HEK293T (cell line): ENCODE measurements at regions not wholly inside any gene's neighbourhood (a gene's known extent, or its start where the extent isn't known, plus 50 kb on each side); places are given as distances from the start of the nearest gene placed in this dataset.

ENCODE experiments used
- CTCF ChIA-PET: fragments of 350-600 bp; formaldehyde crosslinking; extraction: SDS; loops from one replicate; lab custom pipeline; 2021; ENCODE audit warnings: antibody characterized with exemption, inconsistent platforms; lab: Yijun Ruan, JAX
- POLR2A ChIA-PET: fragments of 350-600 bp; formaldehyde crosslinking; extraction: SDS; loops from one replicate; lab custom pipeline; 2020; ENCODE audit warnings: antibody characterized with exemption, inconsistent platforms; lab: Yijun Ruan, JAX
- DNase-seq: peaks from one replicate; pipeline ENCODE4 v3.0.0; 2012; ENCODE audit warnings: mixed read lengths; ENCODE audit errors: extremely low spot score
- ARNT ChIP-seq: fragments of 450-650 bp; IDR thresholded peaks from 2 replicates; pipeline ENCODE4 v1.6.1; 2017; ENCODE audit warnings: mild to moderate bottlenecking
- BHLHE40 ChIP-seq: fragments of 450-650 bp; IDR thresholded peaks from 2 replicates; pipeline ENCODE4 v1.6.1; 2016; ENCODE audit warnings: mild to moderate bottlenecking, moderate library complexity, borderline replicate concordance
- CTBP1 ChIP-seq: fragments of 450-650 bp; IDR thresholded peaks from 2 replicates; pipeline ENCODE4 v1.6.1; 2016; ENCODE audit warnings: borderline replicate concordance
- ELF4 ChIP-seq: fragments of 450-650 bp; IDR thresholded peaks from 2 replicates; pipeline ENCODE4 v1.6.1; 2017; ENCODE audit warnings: antibody characterized with exemption
- FOXA1 ChIP-seq: fragments of 450-650 bp; IDR thresholded peaks from 2 replicates; pipeline ENCODE4 v1.6.1; 2016; ENCODE audit warnings: mild to moderate bottlenecking
- FOXK2 ChIP-seq: fragments of 450-650 bp; IDR thresholded peaks from 2 replicates; pipeline ENCODE4 v1.6.1; 2016; ENCODE audit warnings: mild to moderate bottlenecking
- FOXM1 ChIP-seq: fragments of 450-650 bp; IDR thresholded peaks from 2 replicates; pipeline ENCODE4 v1.6.1; 2017; ENCODE audit warnings: mild to moderate bottlenecking, borderline replicate concordance
- HDGF ChIP-seq: fragments of 450-650 bp; IDR thresholded peaks from 2 replicates; pipeline ENCODE4 v1.6.1; 2017; ENCODE audit warnings: antibody characterized with exemption, borderline replicate concordance
- L3MBTL2 ChIP-seq: fragments of 450-650 bp; conservative IDR thresholded peaks from 2 replicates; pipeline ENCODE4 v1.6.1; 2016; ENCODE audit warnings: mild to moderate bottlenecking
- LEF1 ChIP-seq: fragments of 450-650 bp; IDR thresholded peaks from 2 replicates; pipeline ENCODE4 v1.6.1; 2017; ENCODE audit warnings: mild to moderate bottlenecking, borderline replicate concordance
- NFRKB ChIP-seq: fragments of 450-650 bp; IDR thresholded peaks from 2 replicates; pipeline ENCODE4 v1.6.1; 2016; ENCODE audit warnings: mild to moderate bottlenecking, moderate library complexity
- SP1 ChIP-seq: fragments of 450-650 bp; IDR thresholded peaks from 2 replicates; pipeline ENCODE4 v1.6.1; 2017
- SUZ12 ChIP-seq: fragments of 450-650 bp; IDR thresholded peaks from 2 replicates; pipeline ENCODE4 v1.6.1; 2016; ENCODE audit warnings: mild to moderate bottlenecking
- TARDBP ChIP-seq: fragments of 450-650 bp; IDR thresholded peaks from 2 replicates; pipeline ENCODE4 v1.6.1; 2016
- ZNF384 ChIP-seq: fragments of 450-650 bp; IDR thresholded peaks from 2 replicates; pipeline ENCODE4 v1.6.1; 2016
- TF ChIP-seq, protein P1 (sequence below): fragments of 450-650 bp; IDR thresholded peaks from 2 replicates; pipeline ENCODE4 v1.6.1; 2016

DNA sequence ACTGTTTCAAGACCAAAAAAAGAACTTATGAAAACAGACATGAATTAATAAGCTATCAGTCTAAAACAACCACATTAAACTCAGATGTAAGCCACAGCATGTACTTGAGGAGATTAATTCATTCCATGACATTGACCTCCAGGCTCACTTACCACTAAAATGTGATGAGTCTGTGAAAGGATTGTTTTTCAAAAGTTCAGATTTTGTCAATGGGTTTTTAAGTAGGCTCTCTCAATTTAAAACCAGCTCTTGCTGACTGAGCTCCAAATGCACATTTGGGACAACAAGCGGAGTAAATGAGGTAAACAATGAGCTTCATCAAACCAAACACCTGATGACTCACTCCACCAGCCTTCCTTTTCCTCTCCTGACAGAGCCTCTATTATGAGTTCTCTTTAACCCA lies 197.0 kb downstream of the SIM1 start:
- no peak for DNase-seq
- CTCF ChIA-PET, result no interaction called here
- TF ChIP-seq ZNF384, result no peak
- TF ChIP-seq ELF4, result no peak
- POLR2A ChIA-PET, result no interaction called here

DNA sequence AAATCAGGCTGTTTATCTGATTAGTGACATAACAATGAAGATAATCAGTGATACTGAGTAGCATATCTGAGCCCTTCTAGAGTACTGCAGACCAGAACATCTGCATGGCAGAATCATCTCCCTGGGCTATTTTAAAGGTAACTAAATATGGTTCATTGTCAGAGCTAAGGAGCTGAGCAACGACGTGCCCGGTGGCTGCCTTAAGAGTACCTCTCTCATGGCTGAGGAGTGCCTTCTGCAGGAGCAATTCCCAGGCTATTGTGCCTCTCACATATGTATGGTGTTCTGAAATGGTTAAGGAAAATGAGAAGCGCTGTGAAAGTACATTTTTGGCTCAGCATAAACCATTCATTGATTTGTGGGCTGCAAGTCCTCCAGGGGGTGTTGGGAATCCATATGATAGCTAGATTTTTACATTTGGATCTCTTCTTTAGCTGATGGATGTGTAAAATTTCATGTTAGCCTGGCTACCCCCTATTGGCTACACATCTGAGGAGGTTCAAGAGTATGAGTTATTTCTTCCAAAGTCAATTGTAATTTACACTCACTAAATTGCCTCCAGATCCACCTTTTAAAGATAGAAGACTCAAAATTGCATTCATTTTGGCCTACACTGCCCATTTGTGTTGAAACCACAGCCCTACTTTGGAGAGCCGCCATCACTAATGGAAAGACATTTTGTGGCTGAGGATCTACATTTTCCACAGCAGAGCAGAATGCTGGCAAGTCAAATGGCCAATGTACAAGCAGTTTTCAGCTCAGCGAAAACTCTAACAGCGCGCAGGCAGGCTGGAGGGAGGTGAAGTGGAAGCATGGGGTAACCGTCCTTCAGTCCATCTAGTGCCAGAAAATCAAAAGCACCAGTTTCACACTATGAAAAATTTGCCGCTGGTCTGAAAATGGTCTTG lies 198.0 kb downstream of the SIM1 start:
- TF ChIP-seq L3MBTL2 (no peak), TARDBP (no peak), BHLHE40 (no peak), SUZ12 (no peak), ZNF384 (no peak)
- DNase-seq, result no peak
- CTCF ChIA-PET, result interaction anchor here (0.6 kb wide), 1 partner anchor 9 kb away, joined by 3 read pairs; no protein-coding TSS in a partner anchor
- POLR2A ChIA-PET, result no interaction called here

DNA sequence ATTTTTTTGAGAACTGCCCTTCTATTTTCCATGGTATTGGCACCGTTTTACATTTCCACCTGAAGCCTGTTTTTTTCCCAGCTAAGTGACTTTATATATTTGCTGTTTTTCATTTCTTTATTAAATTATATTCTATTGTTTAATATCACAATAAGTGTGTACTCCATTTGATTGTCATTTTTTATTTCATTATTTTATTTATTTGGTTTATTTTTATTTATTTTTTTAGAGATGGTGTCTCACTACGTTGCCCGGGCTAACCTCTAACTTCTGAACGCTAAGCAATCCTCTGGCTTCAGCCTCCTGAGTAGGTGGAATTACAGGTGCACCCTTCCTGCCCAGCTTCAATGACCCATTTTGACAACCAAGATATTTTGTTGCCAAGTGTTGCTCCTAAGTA lies 202.6 kb downstream of the SIM1 start:
- ChIA-PET CTCF (interaction anchor here (0.7 kb wide), 1 partner anchor 1112 kb away, joined by 3 read pairs; no protein-coding TSS in a partner anchor), POLR2A (no interaction called here)
- no peak for TF ChIP-seq SP1
- TF ChIP-seq ARNT, result no peak
- TF ChIP-seq, protein P1, sequence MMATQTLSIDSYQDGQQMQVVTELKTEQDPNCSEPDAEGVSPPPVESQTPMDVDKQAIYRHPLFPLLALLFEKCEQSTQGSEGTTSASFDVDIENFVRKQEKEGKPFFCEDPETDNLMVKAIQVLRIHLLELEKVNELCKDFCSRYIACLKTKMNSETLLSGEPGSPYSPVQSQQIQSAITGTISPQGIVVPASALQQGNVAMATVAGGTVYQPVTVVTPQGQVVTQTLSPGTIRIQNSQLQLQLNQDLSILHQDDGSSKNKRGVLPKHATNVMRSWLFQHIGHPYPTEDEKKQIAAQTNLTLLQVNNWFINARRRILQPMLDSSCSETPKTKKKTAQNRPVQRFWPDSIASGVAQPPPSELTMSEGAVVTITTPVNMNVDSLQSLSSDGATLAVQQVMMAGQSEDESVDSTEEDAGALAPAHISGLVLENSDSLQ, result no peak
- no peak for TF ChIP-seq HDGF
- no peak for TF ChIP-seq TARDBP
- no peak for TF ChIP-seq NFRKB
- TF ChIP-seq SUZ12, result no peak
- no peak for TF ChIP-seq FOXA1
- TF ChIP-seq L3MBTL2, result no peak
- no peak for TF ChIP-seq LEF1
- TF ChIP-seq FOXK2, result no peak
- no peak for TF ChIP-seq ZNF384
- no peak for TF ChIP-seq ELF4
- TF ChIP-seq CTBP1, result no peak
- TF ChIP-seq BHLHE40, result no peak
- no peak for TF ChIP-seq FOXM1
- no peak for DNase-seq

DNA sequence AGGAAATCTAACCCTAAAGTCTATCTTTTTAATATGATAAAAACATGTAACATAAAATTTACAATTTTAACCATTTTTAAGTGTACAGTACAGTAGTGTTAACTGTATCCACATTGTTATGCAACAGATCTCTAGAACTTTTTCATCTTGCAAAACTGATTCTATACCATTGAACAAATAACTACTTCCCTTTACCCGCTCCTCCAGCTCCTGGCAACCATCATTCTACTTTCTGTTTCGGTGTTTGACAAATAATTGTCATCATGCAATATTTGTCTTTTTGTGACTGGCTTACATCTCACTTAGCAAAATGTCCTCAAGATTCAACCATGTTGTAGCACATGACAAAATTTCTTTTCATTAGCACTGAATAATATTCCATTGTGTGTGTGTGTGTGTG lies 203.2 kb downstream of the SIM1 start:
- DNase-seq, result no peak
- TF ChIP-seq SUZ12 (no peak), FOXM1 (no peak), L3MBTL2 (no peak), TARDBP (no peak), ELF4 (no peak), NFRKB (no peak), BHLHE40 (no peak), CTBP1 (no peak), FOXA1 (no peak), FOXK2 (no peak), ZNF384 (no peak)
- TF ChIP-seq, protein P1, result no peak
- ChIA-PET POLR2A (no interaction called here), CTCF (no interaction called here)

DNA sequence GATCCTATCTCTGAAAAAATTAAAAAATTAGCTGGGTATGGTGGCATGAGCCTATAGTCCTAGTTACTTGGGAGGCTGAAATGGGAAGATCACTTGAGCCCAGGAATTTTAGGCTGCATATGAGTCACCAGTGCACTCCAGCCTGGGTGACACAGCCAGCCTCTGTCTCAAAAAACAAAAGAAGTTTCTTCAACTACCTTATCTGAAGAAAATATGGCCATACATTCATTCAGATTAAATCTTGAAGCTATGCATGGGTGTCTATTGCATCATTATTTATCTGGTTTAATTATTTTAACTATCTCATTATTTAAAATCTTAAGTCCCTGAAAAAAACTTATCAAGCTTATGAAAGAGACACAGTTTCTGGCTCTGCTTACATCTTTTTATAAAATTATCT lies 204.1 kb downstream of the SIM1 start:
- ChIA-PET POLR2A (no interaction called here), CTCF (no interaction called here)
- DNase-seq, result no peak
- TF ChIP-seq L3MBTL2, result no peak
- TF ChIP-seq, protein P1, result no peak
- no peak for TF ChIP-seq ARNT
- TF ChIP-seq NFRKB, result no peak
- TF ChIP-seq SP1, result no peak
- TF ChIP-seq TARDBP, result no peak
- TF ChIP-seq CTBP1, result no peak
- TF ChIP-seq FOXM1, result no peak
- no peak for TF ChIP-seq ELF4
- TF ChIP-seq LEF1, result no peak
- TF ChIP-seq BHLHE40, result no peak
- TF ChIP-seq SUZ12, result no peak

DNA sequence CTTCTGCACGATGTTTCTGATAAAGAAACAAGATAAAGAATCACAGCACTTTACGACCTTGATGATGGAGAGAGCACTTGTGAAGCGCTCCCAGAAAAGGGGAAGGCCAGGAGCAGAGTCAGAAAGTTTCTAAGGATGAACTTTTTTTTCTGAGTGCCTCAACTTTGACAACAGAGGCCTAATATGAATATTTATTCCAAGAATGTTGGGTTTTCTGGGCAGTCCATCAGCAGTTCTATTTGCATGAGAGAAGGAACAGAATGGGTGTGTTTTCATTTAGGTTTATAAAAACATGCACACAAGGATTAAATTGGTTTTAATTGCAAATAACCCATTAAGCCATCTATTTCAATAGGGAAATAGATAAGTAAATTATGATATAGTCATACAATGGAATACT lies 204.9 kb downstream of the SIM1 start:
- TF ChIP-seq FOXA1 (no peak), BHLHE40 (no peak), HDGF (no peak)
- ChIA-PET CTCF (interaction anchor here (0.6 kb wide), 1 partner anchor 35 kb away, joined by 3 read pairs; no protein-coding TSS in a partner anchor), POLR2A (no interaction called here)
- DNase-seq, result no peak

DNA sequence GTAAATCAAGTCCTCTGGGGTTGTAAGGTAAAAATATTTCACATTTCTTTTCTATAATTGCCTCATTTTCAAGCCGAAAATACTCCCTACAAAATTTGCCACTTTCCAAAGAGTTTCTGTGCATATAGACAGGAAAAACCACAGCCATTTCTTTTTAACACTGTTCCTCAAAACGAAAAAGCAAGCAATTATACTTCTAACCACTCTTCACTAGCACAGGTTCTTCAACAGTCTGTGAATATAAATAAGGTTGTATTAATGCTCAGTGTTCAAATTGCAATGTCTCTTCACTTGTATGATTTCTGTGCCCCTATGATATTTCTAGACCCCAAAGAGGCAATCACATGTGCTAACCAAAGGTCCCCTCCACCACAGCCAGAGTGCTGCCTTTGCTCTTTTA lies 206.0 kb downstream of the SIM1 start:
- ChIA-PET POLR2A (no interaction called here), CTCF (no interaction called here)
- no peak for DNase-seq

More for the DNA sequence above, 206.0 kb downstream of the SIM1 start:
- TF ChIP-seq SP1, result no peak
- TF ChIP-seq, protein P1, result no peak
- TF ChIP-seq FOXA1, result no peak
- no peak for TF ChIP-seq HDGF
- TF ChIP-seq FOXK2, result no peak
- TF ChIP-seq ZNF384, result no peak
- TF ChIP-seq SUZ12, result no peak
- TF ChIP-seq ELF4, result no peak
- no peak for TF ChIP-seq NFRKB
- TF ChIP-seq TARDBP, result no peak
- TF ChIP-seq CTBP1, result no peak
- TF ChIP-seq BHLHE40, result no peak
- TF ChIP-seq ARNT, result no peak
